Neuron (in vitro differentiated cells): ENCODE measurements at regions not wholly inside any gene's neighbourhood (a gene's known extent, or its start where the extent isn't known, plus 50 kb on each side); places are given as distances from the start of the nearest gene placed in this dataset.

Experiments
- H2AFZ ChIP-seq: one replicate; pipeline ENCODE4 v1.6.1; 2013; ENCODE audit warnings: low read depth, mild to moderate bottlenecking, inconsistent platforms, low read length, moderate library complexity
- H3K27me3 ChIP-seq: one replicate; pipeline ENCODE4 v1.6.1; 2013; ENCODE audit warnings: low read length; ENCODE audit not compliant: insufficient read depth
- H3K36me3 ChIP-seq: one replicate; pipeline ENCODE4 v1.6.1; 2013; ENCODE audit warnings: low read length; ENCODE audit not compliant: insufficient read depth
- H3K4me1 ChIP-seq: one replicate; pipeline ENCODE4 v1.6.1; 2013; ENCODE audit warnings: low read length; ENCODE audit not compliant: insufficient read depth
- H3K4me3 ChIP-seq: 2 replicates; pipeline ENCODE4 v1.5.1; 2013; ENCODE audit warnings: mild to moderate bottlenecking, low read length, moderate library complexity
- H3K9me3 ChIP-seq: one replicate; pipeline ENCODE4 v1.6.1; 2013; ENCODE audit warnings: low read length

GRCh38 chr6:11362564-11362963, 130.1 kb upstream of the NEDD9 start:
- Histone ChIP-seq H3K4me3 (no peak overlapping the region), H3K36me3 (no peaks in the 10 kb centered on the region), H3K9me3 (no peaks in the 10 kb centered on the region), H3K4me1 (no peaks in the 10 kb centered on the region), H2AFZ (no peak overlapping the region), H3K27me3 (no peaks in the 10 kb centered on the region)

DNA sequence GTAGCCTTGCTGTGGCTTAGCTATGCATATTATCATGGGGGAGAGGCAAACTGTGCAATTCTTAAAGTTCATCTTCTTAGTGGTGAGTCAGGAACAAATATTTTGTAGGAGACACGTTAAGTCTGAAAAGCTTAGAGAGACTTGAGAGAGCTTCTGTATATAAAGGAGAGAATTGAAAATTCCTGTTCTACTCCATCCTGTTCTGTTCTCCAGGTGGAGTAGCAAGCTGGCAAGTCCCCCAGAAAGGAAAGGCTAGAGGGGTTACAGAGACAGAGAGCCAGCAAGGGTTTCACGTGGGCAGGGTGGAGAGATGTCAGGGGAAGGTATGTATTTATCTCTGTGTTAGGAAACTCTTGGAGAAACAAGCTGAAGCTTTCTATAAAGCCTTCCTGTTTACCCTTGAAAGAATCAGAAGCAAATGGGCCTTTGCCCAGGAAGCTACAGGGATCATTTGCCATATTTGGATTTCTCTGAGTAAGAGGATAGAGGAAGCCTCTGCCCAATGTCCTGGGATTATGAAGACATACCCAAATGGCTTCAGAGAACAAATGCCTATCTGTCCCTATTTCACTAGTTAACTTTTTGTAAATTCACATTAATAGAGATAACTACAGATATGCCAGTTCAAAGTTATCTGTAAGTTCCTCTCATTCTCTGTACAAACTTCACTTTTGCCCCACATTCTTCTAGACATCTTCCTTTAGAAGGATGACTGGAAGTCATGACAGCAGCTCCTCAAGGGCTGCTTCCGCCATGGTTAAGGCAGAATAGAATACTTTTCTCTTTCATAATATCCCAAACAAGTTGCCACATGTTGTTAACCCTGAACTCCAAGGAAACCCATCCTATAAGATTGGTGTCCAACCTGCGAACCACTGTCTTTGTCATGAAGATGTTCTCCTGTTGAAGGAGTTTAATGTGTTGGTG, 126.7 kb upstream of the NEDD9 start:
- Histone ChIP-seq H3K4me1 (peaks cover 1% of the 10 kb centered on the region), H3K36me3 (no peaks in the 10 kb centered on the region), H3K9me3 (no peaks in the 10 kb centered on the region), H2AFZ (no peak overlapping the region), H3K27me3 (no peaks in the 10 kb centered on the region), H3K4me3 (no peak overlapping the region)

GRCh38 chr6:11357285-11357684, 124.8 kb upstream of the NEDD9 start:
- Histone ChIP-seq H3K4me3 (no peak overlapping the region), H3K36me3 (no peaks in the 10 kb centered on the region), H2AFZ (no peak overlapping the region), H3K9me3 (no peaks in the 10 kb centered on the region), H3K27me3 (no peaks in the 10 kb centered on the region), H3K4me1 (peaks cover 3% of the 10 kb centered on the region)

- Histone ChIP-seq H2AFZ (no peak overlapping the region), H3K9me3 (no peaks in the 10 kb centered on the region), H3K27me3 (no peaks in the 10 kb centered on the region), H3K4me1 (peaks cover 3% of the 10 kb centered on the region), H3K4me3 (no peak overlapping the region), H3K36me3 (no peaks in the 10 kb centered on the region)
Observed at GRCh38 chr6:11356404-11357155, 124.1 kb upstream of the NEDD9 start.

- no peaks in the 10 kb centered on the region for H3K27me3 ChIP-seq
- no peak overlapping the region for H3K4me3 ChIP-seq
- H3K9me3 ChIP-seq, result no peaks in the 10 kb centered on the region
- H2AFZ ChIP-seq, result no peak overlapping the region
- H3K4me1 ChIP-seq, result peaks cover 3% of the 10 kb centered on the region
- H3K36me3 ChIP-seq, result no peaks in the 10 kb centered on the region
Observed at GRCh38 chr6:11353921-11354389, 121.5 kb upstream of the NEDD9 start.

GRCh38 chr6:11350294-11350693, 117.8 kb upstream of the NEDD9 start:
- H2AFZ ChIP-seq, result no peak overlapping the region
- H3K36me3 ChIP-seq, result no peaks in the 10 kb centered on the region
- H3K27me3 ChIP-seq, result no peaks in the 10 kb centered on the region
- peaks cover 3% of the 10 kb centered on the region for H3K4me1 ChIP-seq
- H3K9me3 ChIP-seq, result no peaks in the 10 kb centered on the region
- no peak overlapping the region for H3K4me3 ChIP-seq

DNA sequence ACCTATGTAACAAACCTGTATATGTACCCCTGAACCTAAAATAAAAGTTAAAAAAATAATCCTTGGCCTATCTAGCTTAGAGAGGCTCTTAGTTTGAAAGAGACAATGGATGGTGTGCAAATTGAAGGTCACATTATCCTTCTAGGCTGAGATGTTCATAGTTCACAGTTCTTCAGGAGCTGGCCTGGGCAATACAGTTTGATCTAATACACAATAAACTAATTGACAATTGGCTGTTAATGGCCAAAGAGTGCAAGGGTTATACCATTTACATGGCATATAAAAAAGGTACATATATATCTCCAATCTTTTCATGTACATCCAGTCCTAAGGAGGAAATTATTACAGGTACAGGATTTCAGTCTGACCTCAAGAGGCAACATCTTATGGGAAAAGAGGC, 117.4 kb upstream of the NEDD9 start:
- H3K4me3 ChIP-seq, result no peak overlapping the region
- no peaks in the 10 kb centered on the region for H3K36me3 ChIP-seq
- no peaks in the 10 kb centered on the region for H3K9me3 ChIP-seq
- no peaks in the 10 kb centered on the region for H3K27me3 ChIP-seq
- H3K4me1 ChIP-seq, result peaks cover 3% of the 10 kb centered on the region
- no peak overlapping the region for H2AFZ ChIP-seq

DNA sequence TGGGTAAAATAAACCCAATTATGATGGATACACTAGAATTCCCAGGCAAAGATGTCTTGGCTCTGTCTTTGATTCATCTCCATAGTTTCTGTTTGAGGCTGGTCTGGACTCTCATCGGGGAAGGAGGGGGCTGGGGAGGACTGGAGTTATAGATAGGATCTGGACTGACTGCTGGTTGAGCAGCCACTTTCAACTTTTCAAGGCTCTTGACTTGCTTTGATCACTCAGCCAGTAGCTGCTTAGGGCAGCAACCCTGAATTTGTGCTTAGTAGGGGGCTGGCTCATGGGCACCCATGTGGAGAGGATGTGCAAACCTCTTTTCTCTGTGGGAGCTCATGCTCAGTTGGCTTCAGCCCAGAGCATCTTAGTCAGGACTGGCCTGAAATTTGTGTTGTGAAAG, 114.0 kb upstream of the NEDD9 start:
- H3K4me1 ChIP-seq, result no peaks in the 10 kb centered on the region
- no peaks in the 10 kb centered on the region for H3K9me3 ChIP-seq
- H3K4me3 ChIP-seq, result no peak overlapping the region
- H3K27me3 ChIP-seq, result no peaks in the 10 kb centered on the region
- no peaks in the 10 kb centered on the region for H3K36me3 ChIP-seq
- H2AFZ ChIP-seq, result no peak overlapping the region

GRCh38 chr6:11345536-11345935, 113.1 kb upstream of the NEDD9 start:
- Histone ChIP-seq H3K9me3 (no peaks in the 10 kb centered on the region), H3K4me3 (no peak overlapping the region), H3K36me3 (no peaks in the 10 kb centered on the region), H3K4me1 (no peaks in the 10 kb centered on the region), H2AFZ (no peak overlapping the region), H3K27me3 (no peaks in the 10 kb centered on the region)

DNA sequence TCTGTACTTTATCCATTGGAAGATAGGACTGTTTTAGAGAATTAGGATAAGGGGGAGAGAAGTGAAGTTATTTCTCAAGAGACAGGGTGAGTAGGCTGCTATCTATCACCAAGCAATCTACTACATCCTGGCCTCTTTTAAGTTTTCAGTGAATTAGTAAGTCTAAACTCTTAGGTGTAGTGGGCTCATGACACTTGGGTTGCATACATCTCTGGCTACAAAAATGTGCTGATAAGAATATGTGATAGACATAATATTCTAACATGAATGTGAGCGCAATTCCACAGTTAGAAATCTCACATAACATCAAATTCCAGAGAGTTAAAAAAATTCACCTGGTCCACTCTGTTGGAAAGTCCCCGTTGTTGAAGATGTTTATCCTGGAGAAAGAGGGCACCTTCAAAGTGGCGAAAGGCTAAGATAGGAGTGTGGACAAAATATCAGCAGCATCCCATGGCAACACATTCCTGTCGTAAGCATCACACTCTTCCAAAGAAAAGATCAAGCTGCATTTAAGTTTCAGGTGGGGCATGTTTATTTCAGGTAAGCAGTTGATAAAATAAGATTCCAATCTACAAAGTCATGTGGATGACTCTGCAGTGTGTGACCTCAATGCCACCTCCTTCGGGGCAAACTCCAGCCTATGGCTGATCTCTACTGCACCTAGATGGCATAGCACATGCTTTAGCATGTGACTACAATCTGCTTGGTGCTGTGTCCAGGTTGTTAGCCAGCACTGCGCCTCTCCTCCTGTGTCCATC, 111.7 kb upstream of the NEDD9 start:
- Histone ChIP-seq H3K36me3 (no peaks in the 10 kb centered on the region), H3K9me3 (no peaks in the 10 kb centered on the region), H3K4me3 (no peak overlapping the region), H3K27me3 (no peaks in the 10 kb centered on the region), H3K4me1 (no peaks in the 10 kb centered on the region), H2AFZ (no peak overlapping the region)

DNA sequence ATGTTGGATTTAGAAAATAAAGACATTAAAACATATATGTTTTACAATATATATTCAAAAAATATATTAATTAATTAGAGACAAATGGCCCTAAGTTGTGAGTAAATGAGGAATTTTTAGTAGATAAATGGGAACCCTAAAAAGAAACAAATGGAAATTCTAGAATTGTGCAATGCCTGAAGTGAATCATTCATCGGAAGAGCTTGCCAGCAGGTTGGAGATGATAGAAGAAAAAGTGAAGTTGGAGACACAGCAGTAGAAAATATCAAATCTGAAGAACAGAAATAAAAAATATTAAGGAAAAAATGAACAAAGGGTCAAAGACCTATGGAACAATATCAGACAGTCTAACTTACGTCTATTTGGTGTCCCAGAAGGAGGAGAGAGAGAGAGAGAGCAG, 109.4 kb upstream of the NEDD9 start:
- H2AFZ ChIP-seq, result no peak overlapping the region

GRCh38 chr6:11341303-11341702, 108.8 kb upstream of the NEDD9 start:
- H3K4me3 ChIP-seq, result no peak overlapping the region
- H3K27me3 ChIP-seq, result no peaks in the 10 kb centered on the region
- H2AFZ ChIP-seq, result no peak overlapping the region
- H3K36me3 ChIP-seq, result no peaks in the 10 kb centered on the region
- no peaks in the 10 kb centered on the region for H3K4me1 ChIP-seq
- H3K9me3 ChIP-seq, result no peaks in the 10 kb centered on the region

More for the DNA sequence above, 109.4 kb upstream of the NEDD9 start:
- H3K9me3 ChIP-seq, result no peaks in the 10 kb centered on the region
- H3K4me3 ChIP-seq, result no peak overlapping the region
- H3K4me1 ChIP-seq, result no peaks in the 10 kb centered on the region
- H3K27me3 ChIP-seq, result no peaks in the 10 kb centered on the region
- H3K36me3 ChIP-seq, result no peaks in the 10 kb centered on the region

DNA sequence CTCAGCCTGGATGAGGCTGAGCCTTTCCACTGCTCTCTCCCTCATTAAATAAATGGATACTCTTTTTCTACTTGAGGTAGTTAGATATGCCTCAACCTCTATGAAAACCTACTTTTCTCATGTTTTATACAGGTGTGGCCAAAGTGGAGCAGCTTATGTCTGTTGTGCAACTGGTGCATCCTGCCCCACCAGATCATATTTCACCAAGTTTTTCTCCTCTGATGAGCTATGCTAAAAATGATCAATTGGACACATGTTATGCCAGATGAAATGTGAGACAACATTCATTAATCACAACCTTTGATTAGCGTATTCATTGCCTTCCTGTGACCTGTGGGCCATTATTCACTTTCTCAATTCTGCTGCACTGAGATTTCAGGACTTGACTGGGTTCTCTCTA, 106.9 kb upstream of the NEDD9 start:
- no peaks in the 10 kb centered on the region for H3K4me1 ChIP-seq
- no peaks in the 10 kb centered on the region for H3K9me3 ChIP-seq
- no peaks in the 10 kb centered on the region for H3K36me3 ChIP-seq
- no peak overlapping the region for H2AFZ ChIP-seq
- H3K4me3 ChIP-seq, result no peak overlapping the region
- no peaks in the 10 kb centered on the region for H3K27me3 ChIP-seq
